Suprapubic skin (tissue), 4 donors: ENCODE measurements at regions not wholly inside any gene's neighbourhood (a gene's known extent, or its start where the extent isn't known, plus 50 kb on each side); places are given as distances from the start of the nearest gene placed in this dataset.

Experiments used
- EP300 ChIP-seq: sonication (generic); formaldehyde crosslinking; IDR thresholded peaks from one replicate; pipeline ENCODE4 v1.6.1; 2017; ENCODE audit warnings: antibody characterized with exemption
- POLR2A ChIP-seq, 2 donors: fragments of 450-650 bp; IDR thresholded peaks; one replicate each; pipeline ENCODE4 v1.6.1; 2017; ENCODE audit warnings: antibody characterized with exemption in 2 of 2, mild to moderate bottlenecking in 2 of 2, moderate library complexity in 2 of 2
- POLR2AphosphoS5 ChIP-seq, 3 donors: sonication (generic); formaldehyde crosslinking; IDR thresholded peaks; one replicate each; pipeline ENCODE4 v1.6.1; 2017; ENCODE audit warnings: antibody characterized with exemption in 3 of 3
- TF ChIP-seq, protein P1 (sequence below), 2 donors: fragments of 200-600 bp in 1 of 2; fragments of 450-650 bp in 1 of 2; sonication (generic) in 1 of 2; IDR thresholded peaks; one replicate each; pipeline ENCODE4 v1.5.1; 2016 to 2019; ENCODE audit warnings: antibody characterized with exemption in 2 of 2, mild to moderate bottlenecking in 1 of 2, moderate library complexity in 1 of 2

GRCh38 chr5:135683189-135683588 is 104.4 kb upstream of the CXCL14 start:
- TF ChIP-seq, protein P1, sequence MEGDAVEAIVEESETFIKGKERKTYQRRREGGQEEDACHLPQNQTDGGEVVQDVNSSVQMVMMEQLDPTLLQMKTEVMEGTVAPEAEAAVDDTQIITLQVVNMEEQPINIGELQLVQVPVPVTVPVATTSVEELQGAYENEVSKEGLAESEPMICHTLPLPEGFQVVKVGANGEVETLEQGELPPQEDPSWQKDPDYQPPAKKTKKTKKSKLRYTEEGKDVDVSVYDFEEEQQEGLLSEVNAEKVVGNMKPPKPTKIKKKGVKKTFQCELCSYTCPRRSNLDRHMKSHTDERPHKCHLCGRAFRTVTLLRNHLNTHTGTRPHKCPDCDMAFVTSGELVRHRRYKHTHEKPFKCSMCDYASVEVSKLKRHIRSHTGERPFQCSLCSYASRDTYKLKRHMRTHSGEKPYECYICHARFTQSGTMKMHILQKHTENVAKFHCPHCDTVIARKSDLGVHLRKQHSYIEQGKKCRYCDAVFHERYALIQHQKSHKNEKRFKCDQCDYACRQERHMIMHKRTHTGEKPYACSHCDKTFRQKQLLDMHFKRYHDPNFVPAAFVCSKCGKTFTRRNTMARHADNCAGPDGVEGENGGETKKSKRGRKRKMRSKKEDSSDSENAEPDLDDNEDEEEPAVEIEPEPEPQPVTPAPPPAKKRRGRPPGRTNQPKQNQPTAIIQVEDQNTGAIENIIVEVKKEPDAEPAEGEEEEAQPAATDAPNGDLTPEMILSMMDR (IDR thresholded peaks at IDR 0.05): no peak
- no peak for TF ChIP-seq POLR2AphosphoS5 (IDR thresholded peaks at IDR 0.05)
- TF ChIP-seq POLR2A (IDR thresholded peaks at IDR 0.05): no peak
- no peak for TF ChIP-seq EP300
